GOT3 (cell line): ENCODE measurements at regions not wholly inside any gene's neighbourhood (a gene's known extent, or its start where the extent isn't known, plus 50 kb on each side); places are given as distances from the start of the nearest gene placed in this dataset.
"Not testable (repeated sequence)": the region's sequence is repeated elsewhere in the genome, so short reads cannot be mapped to it uniquely, and the experiment has no call there.

Experiments used
- DNase-seq: peaks from one replicate; lab custom pipeline; 2025; ENCODE audit warnings: mixed read lengths; lab: John Stamatoyannopoulos, UW

GRCh38 chr2:37722971-37723370, 51.5 kb upstream of the CDC42EP3 start:
- DNase-seq: not testable (repeated sequence)

- no peak for DNase-seq
These were observed 58.8 kb upstream of the CDC42EP3 start for GRCh38 chr2:37730037-37730818.

- not testable (repeated sequence) for DNase-seq
These were observed 61.0 kb upstream of the CDC42EP3 start for GRCh38 chr2:37732412-37732811.

GRCh38 chr2:37733251-37733650, 61.8 kb upstream of the CDC42EP3 start:
- DNase-seq: no peak

- not testable (repeated sequence) for DNase-seq
These were observed 62.5 kb upstream of the CDC42EP3 start for GRCh38 chr2:37733955-37734354.

GRCh38 chr2:37734891-37735523, 63.6 kb upstream of the CDC42EP3 start:
- DNase-seq: not testable (repeated sequence)

- DNase-seq: not testable (repeated sequence)
These were observed 64.1 kb upstream of the CDC42EP3 start for GRCh38 chr2:37735524-37735910.

GRCh38 chr2:37737507-37737906, 66.1 kb upstream of the CDC42EP3 start:
- no peak for DNase-seq

- no peak for DNase-seq
These were observed 66.9 kb upstream of the CDC42EP3 start for GRCh38 chr2:37738266-37738885.

- DNase-seq: no peak
These were observed 67.7 kb upstream of the CDC42EP3 start for GRCh38 chr2:37739153-37739552.

GRCh38 chr2:37740164-37740739, 68.8 kb upstream of the CDC42EP3 start:
- DNase-seq: no peak

GRCh38 chr2:37742286-37742685, 70.8 kb upstream of the CDC42EP3 start:
- no peak for DNase-seq

- DNase-seq: no peak
These were observed 72.6 kb upstream of the CDC42EP3 start for GRCh38 chr2:37744010-37744409.

- DNase-seq: not testable (repeated sequence)
These were observed 73.5 kb upstream of the CDC42EP3 start for GRCh38 chr2:37744961-37745360.

- not testable (repeated sequence) for DNase-seq
These were observed 74.6 kb upstream of the CDC42EP3 start for GRCh38 chr2:37746011-37746410.

GRCh38 chr2:37746883-37747282, 75.4 kb upstream of the CDC42EP3 start:
- no peak for DNase-seq

- DNase-seq: no peak
These were observed 77.1 kb upstream of the CDC42EP3 start for GRCh38 chr2:37748541-37748940.

GRCh38 chr2:37750286-37750685, 78.8 kb upstream of the CDC42EP3 start:
- DNase-seq: not testable (repeated sequence)

- DNase-seq: no peak
These were observed 81.3 kb upstream of the CDC42EP3 start for GRCh38 chr2:37752766-37753165.

GRCh38 chr2:37753758-37754157, 82.3 kb upstream of the CDC42EP3 start:
- no peak for DNase-seq

GRCh38 chr2:37755961-37756559, 84.6 kb upstream of the CDC42EP3 start:
- not testable (repeated sequence) for DNase-seq

GRCh38 chr2:37757456-37757855, 86.0 kb upstream of the CDC42EP3 start:
- not testable (repeated sequence) for DNase-seq
